Testis (tissue), 2 donors: ENCODE measurements at regions not wholly inside any gene's neighbourhood (a gene's known extent, or its start where the extent isn't known, plus 50 kb on each side); places are given as distances from the start of the nearest gene placed in this dataset.
"Not testable (repeated sequence)": the region's sequence is repeated elsewhere in the genome, so short reads cannot be mapped to it uniquely, and the experiment has no call there.

ENCODE experiments used
- POLR2A ChIP-seq: fragments of 450-650 bp; IDR thresholded peaks from one replicate; pipeline ENCODE4 v1.6.1; 2017; ENCODE audit warnings: antibody characterized with exemption, mild to moderate bottlenecking, moderate library complexity
- TF ChIP-seq, protein P1 (sequence below), 3 experiments: fragments of 450-650 bp in 2 of 3; fragments of 200-600 bp in 1 of 3; sonication (generic) in 1 of 3; IDR thresholded peaks; one replicate each; pipeline ENCODE4 v1.5.1; 2016 to 2019; ENCODE audit warnings: antibody characterized with exemption in 3 of 3, mild to moderate bottlenecking in 2 of 3, moderate library complexity in 1 of 3

DNA sequence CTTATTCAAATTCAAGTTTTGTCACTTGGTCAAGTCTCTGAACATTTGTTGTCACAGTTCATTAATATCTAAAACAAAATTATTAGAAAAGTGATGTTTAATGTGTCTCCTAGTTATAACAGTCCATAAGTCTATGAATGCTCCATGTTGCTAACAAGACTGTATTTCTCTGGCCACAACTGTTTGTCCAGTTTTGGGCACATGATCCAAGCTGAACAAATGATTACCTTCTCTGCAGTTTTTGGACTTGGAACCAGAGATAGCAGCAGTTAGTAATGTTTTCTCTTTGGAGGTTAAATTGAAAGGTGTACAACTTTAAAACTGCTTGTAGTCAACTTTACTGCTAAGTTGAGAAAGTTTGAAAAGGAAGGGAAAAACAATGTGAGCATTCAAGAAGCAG lies 84.7 kb upstream of the NOX4 start:
- TF ChIP-seq, protein P1, sequence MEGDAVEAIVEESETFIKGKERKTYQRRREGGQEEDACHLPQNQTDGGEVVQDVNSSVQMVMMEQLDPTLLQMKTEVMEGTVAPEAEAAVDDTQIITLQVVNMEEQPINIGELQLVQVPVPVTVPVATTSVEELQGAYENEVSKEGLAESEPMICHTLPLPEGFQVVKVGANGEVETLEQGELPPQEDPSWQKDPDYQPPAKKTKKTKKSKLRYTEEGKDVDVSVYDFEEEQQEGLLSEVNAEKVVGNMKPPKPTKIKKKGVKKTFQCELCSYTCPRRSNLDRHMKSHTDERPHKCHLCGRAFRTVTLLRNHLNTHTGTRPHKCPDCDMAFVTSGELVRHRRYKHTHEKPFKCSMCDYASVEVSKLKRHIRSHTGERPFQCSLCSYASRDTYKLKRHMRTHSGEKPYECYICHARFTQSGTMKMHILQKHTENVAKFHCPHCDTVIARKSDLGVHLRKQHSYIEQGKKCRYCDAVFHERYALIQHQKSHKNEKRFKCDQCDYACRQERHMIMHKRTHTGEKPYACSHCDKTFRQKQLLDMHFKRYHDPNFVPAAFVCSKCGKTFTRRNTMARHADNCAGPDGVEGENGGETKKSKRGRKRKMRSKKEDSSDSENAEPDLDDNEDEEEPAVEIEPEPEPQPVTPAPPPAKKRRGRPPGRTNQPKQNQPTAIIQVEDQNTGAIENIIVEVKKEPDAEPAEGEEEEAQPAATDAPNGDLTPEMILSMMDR (IDR thresholded peaks at IDR 0.05), result not testable (repeated sequence)
- not testable (repeated sequence) for TF ChIP-seq POLR2A
